SHP77 (cell line): ENCODE measurements at regions not wholly inside any gene's neighbourhood (a gene's known extent, or its start where the extent isn't known, plus 50 kb on each side); places are given as distances from the start of the nearest gene placed in this dataset.
"Not testable (repeated sequence)": the region's sequence is repeated elsewhere in the genome, so short reads cannot be mapped to it uniquely, and the experiment has no call there.

Experiments used
- DNase-seq, 2 experiments: peaks; one replicate each; lab custom pipeline; 2025; lab: John Stamatoyannopoulos, UW

DNA sequence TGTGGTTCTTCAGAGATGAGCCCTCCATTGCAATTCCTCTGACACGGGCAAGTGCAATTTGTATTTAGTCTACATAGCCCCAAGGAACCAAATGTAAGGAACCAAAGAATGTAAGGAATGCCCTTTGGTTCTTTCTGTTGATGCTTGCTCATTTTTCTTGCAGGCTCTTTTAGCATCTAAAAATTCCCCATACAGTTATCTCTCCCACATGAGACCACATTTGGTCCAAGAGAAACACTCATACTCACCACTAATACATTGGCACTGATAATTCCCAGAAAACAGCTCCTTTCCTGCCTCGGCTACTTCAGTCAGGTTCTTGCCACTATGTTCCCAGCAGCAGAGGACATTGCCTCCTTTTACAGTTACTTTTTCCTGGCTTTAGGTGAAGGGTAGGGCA lies 332.6 kb downstream of the AEBP2 start:
- no peak for DNase-seq

DNA sequence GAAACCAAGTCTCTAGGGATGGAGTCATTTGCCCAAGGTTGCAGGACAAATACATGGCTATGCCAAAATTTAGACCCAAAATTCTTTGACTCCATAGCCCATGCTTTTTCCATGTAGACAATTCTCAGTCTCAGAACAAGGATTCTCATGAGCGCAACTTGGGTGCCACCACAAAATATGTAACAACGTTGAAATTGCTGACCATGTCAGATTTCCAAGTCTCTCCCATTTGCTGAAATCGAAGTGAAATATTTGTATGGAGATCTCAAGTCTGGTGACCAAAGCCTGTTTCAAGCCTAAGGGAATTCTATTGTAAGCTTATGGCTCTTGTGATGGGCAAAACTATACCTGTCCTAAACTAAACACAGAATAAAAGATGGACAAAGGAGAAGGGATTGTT lies 333.5 kb downstream of the AEBP2 start:
- no peak for DNase-seq

GRCh38 chr12:19775241-19775640 lies 335.9 kb downstream of the AEBP2 start:
- no peak for DNase-seq

DNA sequence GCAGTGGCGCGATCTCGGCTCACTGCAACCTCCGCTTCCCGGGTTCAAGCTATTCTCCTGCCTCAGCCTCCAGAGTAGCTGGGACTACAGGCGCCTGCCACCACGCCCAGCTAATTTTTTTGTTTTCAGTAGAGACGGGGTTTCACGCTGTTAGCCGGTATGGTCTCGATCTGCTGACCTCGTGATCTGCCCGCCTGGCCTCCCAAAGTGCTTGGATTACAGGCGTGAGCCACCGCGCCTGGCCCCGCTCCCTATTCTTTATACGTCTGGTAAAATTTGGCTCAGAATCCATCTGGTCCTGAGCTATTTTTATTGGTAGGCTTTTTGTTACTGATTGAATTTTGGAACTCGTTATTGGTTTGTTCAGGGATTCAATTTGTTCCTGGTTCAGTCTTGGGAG lies 336.7 kb downstream of the AEBP2 start:
- DNase-seq, result not testable (repeated sequence)

GRCh38 chr12:19778172-19778571 lies 338.9 kb downstream of the AEBP2 start:
- DNase-seq, result no peak

- no peak for DNase-seq
Observed at GRCh38 chr12:19778797-19779196, 339.5 kb downstream of the AEBP2 start.

GRCh38 chr12:19779395-19780056 lies 340.2 kb downstream of the AEBP2 start:
- no peak for DNase-seq

- DNase-seq, result no peak
Observed at GRCh38 chr12:19780460-19780859, 341.2 kb downstream of the AEBP2 start.

GRCh38 chr12:19783547-19784444 lies 344.5 kb downstream of the AEBP2 start:
- DNase-seq, result no peak

GRCh38 chr12:19792028-19792427 lies 352.7 kb downstream of the AEBP2 start:
- no peak for DNase-seq

- DNase-seq, result no peak
Observed at GRCh38 chr12:19794116-19794515, 354.8 kb downstream of the AEBP2 start.

- DNase-seq, result no peak
Observed at GRCh38 chr12:19799216-19799615, 359.9 kb downstream of the AEBP2 start.

- DNase-seq, result no peak
Observed at GRCh38 chr12:19799895-19800602, 360.8 kb downstream of the AEBP2 start.

- no peak for DNase-seq
Observed at GRCh38 chr12:19800884-19801283, 361.6 kb downstream of the AEBP2 start.

DNA sequence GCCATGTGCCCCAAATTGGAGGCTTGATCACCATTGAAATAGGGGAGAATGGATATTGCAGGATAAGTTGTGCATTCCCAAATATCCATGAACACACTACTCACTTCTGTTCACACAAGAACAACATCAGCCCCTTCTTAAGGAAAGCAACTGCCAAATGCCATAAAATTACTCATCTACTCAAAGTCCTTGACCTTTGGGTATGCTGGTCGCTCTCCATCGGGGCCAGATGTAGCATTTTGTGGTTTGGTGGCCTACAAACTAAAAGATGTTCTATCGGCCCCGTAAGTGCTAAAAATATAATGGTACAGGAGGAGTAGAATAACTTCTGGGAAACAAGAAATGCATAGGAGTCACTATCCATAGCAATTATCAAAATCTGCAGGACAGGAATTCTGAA lies 362.6 kb downstream of the AEBP2 start:
- DNase-seq, result no peak

DNA sequence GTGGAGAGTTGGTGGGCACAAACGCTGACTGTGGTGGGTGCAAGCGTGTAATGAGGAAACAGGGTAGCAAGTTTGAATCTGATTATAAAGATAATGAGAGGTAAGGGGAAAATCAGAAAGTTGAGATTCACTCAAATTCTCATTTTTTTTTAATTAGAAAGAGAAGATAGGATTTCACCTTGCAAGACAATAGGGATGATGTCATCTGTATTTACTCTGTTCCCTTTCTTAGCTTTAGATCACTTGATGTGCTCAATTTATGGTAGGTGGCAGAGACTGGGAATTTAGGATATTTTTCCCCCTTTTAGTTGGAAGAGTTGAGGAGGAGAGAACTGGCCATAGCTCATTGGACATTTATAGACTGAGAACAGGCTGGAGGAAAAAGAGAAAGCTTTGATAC lies 363.6 kb downstream of the AEBP2 start:
- no peak for DNase-seq

DNA sequence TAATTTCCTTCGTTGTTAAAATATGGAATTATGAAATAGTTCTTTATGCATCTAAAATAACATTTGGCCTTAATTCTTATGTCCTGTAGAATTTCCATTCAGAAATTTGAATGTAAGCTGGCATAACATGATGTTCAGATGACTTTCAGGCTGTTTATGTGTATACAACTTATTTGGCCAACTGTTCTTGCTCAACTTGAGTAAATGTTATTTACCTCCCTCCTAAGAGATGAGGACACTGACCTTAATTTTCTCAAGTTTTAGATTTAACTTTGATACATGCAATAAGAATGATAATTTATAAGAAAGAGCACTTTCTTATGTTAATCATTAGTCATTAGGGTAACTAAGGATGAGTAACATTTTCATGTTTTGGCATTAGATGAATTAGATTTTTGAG lies 365.4 kb downstream of the AEBP2 start:
- DNase-seq, result no peak

DNA sequence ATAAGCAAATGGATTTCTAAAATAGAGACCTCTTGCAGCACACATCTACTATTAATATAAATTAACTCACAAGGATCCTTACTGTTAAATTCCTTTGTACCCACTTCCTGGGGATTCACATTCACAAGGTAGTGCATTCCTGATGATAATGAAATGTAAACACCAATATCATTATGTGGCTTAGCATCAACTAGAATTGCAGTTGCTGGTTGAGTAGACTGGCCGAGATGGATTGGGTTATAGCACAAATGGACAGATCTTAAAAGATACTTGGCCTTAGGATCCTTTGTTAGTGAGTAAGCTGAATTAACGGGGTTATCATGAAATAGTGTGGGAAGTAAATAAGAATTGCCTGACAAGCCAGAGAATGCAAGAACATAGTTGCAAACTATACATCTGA lies 369.1 kb downstream of the AEBP2 start:
- no peak for DNase-seq

DNA sequence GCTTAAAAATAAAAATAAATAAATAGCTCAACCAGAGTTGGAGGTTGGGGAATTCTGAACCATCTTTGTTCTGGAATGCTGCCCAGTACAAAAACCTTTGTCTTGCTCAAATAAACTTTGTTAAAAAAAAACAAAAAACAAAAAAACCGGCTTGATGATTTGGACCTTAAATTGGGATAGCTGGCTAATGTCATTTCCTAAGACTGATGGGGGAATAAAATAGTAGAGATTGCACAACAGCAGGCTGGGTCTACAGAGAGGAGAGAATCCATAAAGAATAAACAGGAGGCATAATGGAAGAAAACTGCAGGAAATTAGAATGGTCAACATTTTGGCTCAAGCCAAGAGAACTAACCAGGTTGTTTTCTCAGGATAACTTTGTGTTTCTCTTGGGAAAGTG lies 370.9 kb downstream of the AEBP2 start:
- DNase-seq, result no peak

GRCh38 chr12:19811922-19812321 lies 372.6 kb downstream of the AEBP2 start:
- no peak for DNase-seq

GRCh38 chr12:19819231-19819630 lies 379.9 kb downstream of the AEBP2 start:
- DNase-seq, result no peak

DNA sequence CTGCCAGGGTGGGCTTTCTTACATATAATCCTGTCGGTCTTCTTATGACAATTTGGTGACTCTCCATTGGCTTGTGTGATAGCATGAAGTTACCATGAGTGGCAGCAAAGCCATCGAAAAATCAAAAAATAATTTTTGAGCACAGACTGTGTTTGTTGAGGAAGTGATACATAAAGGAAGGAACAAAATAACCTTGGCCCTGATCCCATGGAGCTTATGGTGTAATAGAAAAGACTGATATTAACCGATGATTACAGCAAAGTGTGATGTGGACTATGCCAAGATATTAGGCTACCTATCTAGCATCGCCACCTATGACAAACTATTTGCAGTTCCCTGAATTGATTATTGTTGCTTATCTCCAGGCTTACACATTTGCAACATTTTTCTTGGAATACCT lies 383.2 kb downstream of the AEBP2 start:
- DNase-seq, result no peak

DNA sequence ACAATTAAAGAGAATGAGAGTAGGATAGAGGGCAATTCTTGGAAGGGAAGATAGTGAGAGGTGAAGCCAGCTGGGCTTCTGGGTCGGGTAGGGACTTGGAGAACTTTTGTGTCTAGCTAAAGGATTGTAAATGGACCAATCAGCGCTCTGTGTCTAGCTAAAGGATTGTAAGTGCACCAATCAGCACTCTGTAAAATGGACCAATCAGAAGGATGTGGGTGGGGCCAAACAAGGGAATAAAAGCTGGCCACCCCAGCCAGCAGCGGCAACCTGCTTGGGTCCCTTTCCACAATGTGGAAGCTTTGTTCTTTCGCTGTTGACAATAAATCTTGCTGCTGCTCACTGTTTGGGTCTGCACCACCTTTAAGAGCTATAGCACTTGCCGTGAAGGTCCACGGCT lies 384.0 kb downstream of the AEBP2 start:
- not testable (repeated sequence) for DNase-seq
